Ascending aorta (tissue), 2 donors: ENCODE measurements at regions not wholly inside any gene's neighbourhood (a gene's known extent, or its start where the extent isn't known, plus 50 kb on each side); places are given as distances from the start of the nearest gene placed in this dataset.

Source experiments
- DNase-seq, 2 donors: peaks; one replicate each; pipeline ENCODE4 v3.0.0-alpha.2; 2019; ENCODE audit warnings: low spot score in 2 of 2
- H3K27ac ChIP-seq, 2 donors: fragments of 200-600 bp; sonication (generic); one replicate each; pipeline ENCODE4 v1.5.1; 2016 to 2017; ENCODE audit warnings: mild to moderate bottlenecking in 1 of 2
- H3K27me3 ChIP-seq: fragments of 200-600 bp; sonication (generic); one replicate; pipeline ENCODE4 v1.5.1; 2017
- H3K36me3 ChIP-seq, 2 donors: fragments of 200-600 bp; sonication (generic); one replicate each; pipeline ENCODE4 v1.5.1; 2016
- H3K4me1 ChIP-seq, 2 donors: fragments of 200-600 bp; sonication (generic); one replicate each; pipeline ENCODE4 v1.5.1; 2016 to 2017; ENCODE audit warnings: mild to moderate bottlenecking in 1 of 2
- H3K4me3 ChIP-seq, 2 donors: fragments of 200-600 bp; sonication (generic); one replicate each; pipeline ENCODE4 v1.5.1; 2016 to 2017; ENCODE audit warnings: mild to moderate bottlenecking in 1 of 2
- H3K9me3 ChIP-seq, 2 donors: fragments of 200-600 bp; sonication (generic); one replicate each; pipeline ENCODE4 v1.5.1; 2016
- intact Hi-C: fragments of 100-400 bp; cut with DNase I; formaldehyde crosslinking; loops from one replicate; pipeline ENCODE4 v1.15.1; 2023
- TF ChIP-seq, protein P1 (sequence below), 3 experiments: fragments of 200-600 bp in 2 of 3; fragments of 450-650 bp in 1 of 3; sonication (generic) in 2 of 3; IDR thresholded peaks; one replicate each; pipeline ENCODE4 v1.5.1; 2016 to 2019; ENCODE audit warnings: antibody characterized with exemption in 3 of 3, mild to moderate bottlenecking in 1 of 3, moderate library complexity in 1 of 3

DNA sequence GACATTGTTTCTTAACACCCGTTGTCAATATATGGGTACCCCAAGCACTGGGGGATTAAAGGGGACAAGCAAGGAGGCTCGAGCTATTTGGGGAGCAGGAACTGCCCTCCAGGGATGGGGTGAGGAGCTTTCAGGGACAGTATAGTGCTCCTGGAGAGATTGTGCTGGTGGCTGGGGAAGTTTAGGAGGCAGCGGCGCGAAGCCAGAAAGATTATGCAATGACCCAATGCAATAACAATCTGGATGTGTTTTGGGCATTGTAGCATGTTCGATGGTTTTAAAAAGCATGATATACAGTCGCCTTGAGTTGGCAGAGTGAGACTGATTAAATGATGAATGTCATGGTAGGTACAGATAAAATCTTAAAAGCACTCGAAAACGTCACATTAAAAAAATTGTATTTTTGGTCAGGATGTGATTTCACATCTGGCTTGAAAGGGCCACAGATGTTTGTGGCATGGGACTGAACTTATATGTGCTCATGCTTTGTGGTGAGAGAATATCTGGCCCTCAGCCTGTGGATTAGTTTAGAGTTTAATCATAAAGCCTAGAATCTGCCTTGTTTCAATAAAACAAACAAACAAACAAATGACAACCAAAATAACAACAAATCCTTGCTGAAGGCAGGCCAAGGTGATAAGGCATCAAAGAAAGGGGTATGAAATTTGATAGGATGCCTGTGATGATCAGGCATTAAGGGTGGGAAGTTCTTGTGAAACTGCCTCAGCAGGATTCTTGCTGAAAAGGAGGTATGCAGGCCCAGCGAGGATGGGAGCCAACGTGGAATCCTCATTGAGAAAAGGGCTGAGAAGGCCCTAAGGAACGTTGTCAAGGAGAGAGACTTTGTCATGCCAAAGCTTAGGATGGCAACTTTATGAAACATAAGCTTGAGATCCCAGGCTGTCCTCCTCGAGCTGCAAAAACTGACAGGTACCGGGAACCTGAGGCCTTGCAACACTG, 417.1 kb upstream of the KLF6 start:
- Histone ChIP-seq H3K9me3 (no peaks in the 10 kb centered on the region), H3K27ac (peak overlapping the region in 1 of 2 donors; percentile 7), H3K4me3 (no peak overlapping the region), H3K27me3 (no peaks in the 10 kb centered on the region), H3K36me3 (peaks cover 0 to 7% of the 10 kb centered on the region in 2 donors), H3K4me1 (peaks cover 0 to 14% of the 10 kb centered on the region in 2 donors)
- no peak for DNase-seq
- TF ChIP-seq, protein P1, sequence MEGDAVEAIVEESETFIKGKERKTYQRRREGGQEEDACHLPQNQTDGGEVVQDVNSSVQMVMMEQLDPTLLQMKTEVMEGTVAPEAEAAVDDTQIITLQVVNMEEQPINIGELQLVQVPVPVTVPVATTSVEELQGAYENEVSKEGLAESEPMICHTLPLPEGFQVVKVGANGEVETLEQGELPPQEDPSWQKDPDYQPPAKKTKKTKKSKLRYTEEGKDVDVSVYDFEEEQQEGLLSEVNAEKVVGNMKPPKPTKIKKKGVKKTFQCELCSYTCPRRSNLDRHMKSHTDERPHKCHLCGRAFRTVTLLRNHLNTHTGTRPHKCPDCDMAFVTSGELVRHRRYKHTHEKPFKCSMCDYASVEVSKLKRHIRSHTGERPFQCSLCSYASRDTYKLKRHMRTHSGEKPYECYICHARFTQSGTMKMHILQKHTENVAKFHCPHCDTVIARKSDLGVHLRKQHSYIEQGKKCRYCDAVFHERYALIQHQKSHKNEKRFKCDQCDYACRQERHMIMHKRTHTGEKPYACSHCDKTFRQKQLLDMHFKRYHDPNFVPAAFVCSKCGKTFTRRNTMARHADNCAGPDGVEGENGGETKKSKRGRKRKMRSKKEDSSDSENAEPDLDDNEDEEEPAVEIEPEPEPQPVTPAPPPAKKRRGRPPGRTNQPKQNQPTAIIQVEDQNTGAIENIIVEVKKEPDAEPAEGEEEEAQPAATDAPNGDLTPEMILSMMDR (IDR thresholded peaks at IDR 0.05): no peak
- intact Hi-C loops: no loop called here

DNA sequence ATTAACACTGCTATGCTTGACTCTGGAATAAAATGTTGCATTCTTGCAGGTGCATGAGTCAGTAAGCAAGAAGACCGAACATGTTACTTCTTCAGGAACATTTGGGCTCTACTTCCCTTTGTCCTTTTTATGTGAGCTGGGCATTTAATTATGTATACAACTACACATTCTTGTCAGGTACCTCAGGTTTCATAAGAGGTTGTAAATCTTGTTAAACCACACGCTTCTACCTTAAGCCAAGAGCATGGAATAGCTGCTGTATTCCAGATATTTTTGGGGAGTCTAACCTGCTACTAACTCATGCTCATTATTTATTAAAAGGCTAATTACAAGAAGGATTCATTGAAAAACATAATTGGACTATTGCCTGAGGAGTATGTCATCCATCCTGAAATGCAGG, 414.2 kb upstream of the KLF6 start:
- Histone ChIP-seq H3K9me3 (no peaks in the 10 kb centered on the region), H3K4me1 (peaks cover 0 to 15% of the 10 kb centered on the region in 2 donors), H3K36me3 (no peaks in the 10 kb centered on the region), H3K27ac (no peak overlapping the region), H3K4me3 (no peak overlapping the region), H3K27me3 (no peaks in the 10 kb centered on the region)
- TF ChIP-seq, protein P1 (IDR thresholded peaks at IDR 0.05): no peak
- intact Hi-C loops: loop anchor here (5.0 kb wide), 1 partner anchor 38 kb away; no protein-coding TSS in a partner anchor
- DNase-seq: no peak

DNA sequence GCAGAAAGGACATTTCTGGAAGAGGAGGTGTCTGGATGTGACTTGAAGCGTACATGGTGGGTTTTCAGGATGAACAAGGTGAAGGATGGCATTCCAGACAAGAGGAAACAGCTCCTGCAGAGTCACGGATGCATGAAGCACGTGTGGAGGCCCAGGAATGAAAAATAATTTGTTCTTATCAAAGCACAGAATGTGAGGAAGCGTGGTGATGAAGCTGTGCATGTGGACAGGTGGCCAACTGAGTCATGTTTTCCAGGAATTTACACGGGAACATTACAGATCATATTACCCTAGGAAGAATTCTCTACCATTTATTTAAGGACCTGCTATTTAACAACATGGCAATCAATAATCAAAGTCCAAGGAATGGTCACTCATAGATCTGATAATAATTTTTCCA, 413.2 kb upstream of the KLF6 start:
- no peak overlapping the region for H3K4me3 ChIP-seq
- H3K9me3 ChIP-seq: no peaks in the 10 kb centered on the region
- peaks cover 0 to 15% of the 10 kb centered on the region in 2 donors for H3K4me1 ChIP-seq
- DNase-seq: no peak
- H3K27me3 ChIP-seq: no peaks in the 10 kb centered on the region
- H3K27ac ChIP-seq: no peak overlapping the region
- H3K36me3 ChIP-seq: no peaks in the 10 kb centered on the region
- TF ChIP-seq, protein P1 (IDR thresholded peaks at IDR 0.05): no peak
- intact Hi-C loops: loop anchor here (5.0 kb wide), 1 partner anchor 39 kb away; no protein-coding TSS in a partner anchor

DNA sequence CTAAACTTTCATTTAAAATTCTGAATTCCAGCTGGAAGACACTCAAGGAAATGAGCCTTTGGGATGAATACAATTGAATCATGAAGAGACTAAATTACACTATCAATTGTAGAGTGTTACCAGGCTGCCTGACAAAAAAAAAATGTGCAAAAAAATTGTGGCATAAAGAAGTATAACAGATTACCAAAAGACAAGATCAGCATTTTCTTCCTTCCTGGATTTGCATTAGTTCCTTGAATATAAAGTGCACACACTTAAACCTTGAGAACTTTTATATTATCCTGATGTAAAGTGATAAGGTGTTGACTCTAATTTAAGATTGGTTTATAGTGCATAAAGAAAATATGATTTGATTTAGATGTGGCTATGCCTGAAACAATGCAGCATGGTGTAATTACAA, 412.7 kb upstream of the KLF6 start:
- Histone ChIP-seq H3K27me3 (no peaks in the 10 kb centered on the region), H3K9me3 (no peaks in the 10 kb centered on the region), H3K4me1 (peaks cover 0 to 13% of the 10 kb centered on the region in 2 donors), H3K36me3 (no peaks in the 10 kb centered on the region), H3K27ac (peak overlapping the region; percentile 69 to 71), H3K4me3 (no peak overlapping the region)
- intact Hi-C loops: loop anchor here (5.0 kb wide), 1 partner anchor 40 kb away; no protein-coding TSS in a partner anchor
- DNase-seq: no peak
- TF ChIP-seq, protein P1 (IDR thresholded peaks at IDR 0.05): no peak

DNA sequence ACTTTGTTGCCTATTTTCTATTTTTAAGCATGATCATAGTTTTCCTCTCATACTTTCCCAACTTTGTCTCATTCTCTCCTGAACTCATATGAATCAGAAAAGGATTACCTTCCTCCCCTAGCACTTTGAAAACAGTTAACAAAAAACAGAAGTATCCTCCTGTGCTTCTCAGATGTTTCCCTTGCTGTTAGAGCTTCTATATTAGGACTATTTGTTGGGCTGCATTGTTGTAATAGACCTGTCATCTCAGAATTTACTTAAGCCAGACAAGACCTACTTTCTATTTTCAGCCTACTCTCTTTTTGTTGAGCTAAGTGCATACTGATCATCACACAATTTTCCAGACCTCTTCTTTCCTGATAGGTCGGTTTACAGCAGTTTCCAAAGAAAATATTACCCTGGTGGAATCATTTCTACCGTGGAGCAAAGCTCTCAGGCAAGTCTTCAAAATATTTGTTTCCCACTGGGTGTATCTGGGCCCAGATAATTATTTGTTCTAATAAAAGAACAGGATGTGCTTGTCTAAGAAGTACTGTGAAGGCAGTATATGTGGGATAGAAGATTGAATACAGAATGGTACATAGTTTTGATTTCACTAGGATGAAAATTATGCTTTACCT, 411.9 kb upstream of the KLF6 start:
- Histone ChIP-seq H3K27ac (peak overlapping the region; percentile 69 to 71), H3K9me3 (no peaks in the 10 kb centered on the region), H3K4me1 (peaks cover 0 to 9% of the 10 kb centered on the region in 2 donors), H3K4me3 (no peak overlapping the region), H3K27me3 (no peaks in the 10 kb centered on the region), H3K36me3 (no peaks in the 10 kb centered on the region)
- intact Hi-C loops: loop anchor here (5.0 kb wide), 1 partner anchor 40 kb away; no protein-coding TSS in a partner anchor
- TF ChIP-seq, protein P1 (IDR thresholded peaks at IDR 0.05): no peak
- no peak for DNase-seq
